ENCODE measurements at regions not wholly inside any gene's neighbourhood (a gene's known extent, or its start where the extent isn't known, plus 50 kb on each side); places are given as distances from the start of the nearest gene placed in this dataset.

- no peaks in the 10 kb centered on the region for H3K9me3 ChIP-seq
- no peak overlapping the region for H3K27ac ChIP-seq
- WGBS, 2 donors = 68 to 69% methylated on average over 4 of the region's 4 CpGs
- peaks cover 0 to 19% (median 0%) of the 10 kb centered on the region in 7 donors for H3K27me3 ChIP-seq
- no peak for ATAC-seq
- TF ChIP-seq CTCF (IDR thresholded peaks at IDR 0.05) = no peak
- H3K4me1 ChIP-seq = peaks cover 0 to 11% (median 0%) of the 10 kb centered on the region in 9 donors
- intact Hi-C loops (cut with DNase I) = no loop called here
- no peak overlapping the region for H3K4me3 ChIP-seq
- H3K36me3 ChIP-seq = no peaks in the 10 kb centered on the region
- DNase-seq = no peak
Observed at GRCh38 chr15:93290618-93290946, 201.6 kb upstream of the RGMA start.

- intact Hi-C loops (cut with DNase I) = no loop called here
- Histone ChIP-seq H3K36me3 (no peaks in the 10 kb centered on the region), H3K9me3 (no peaks in the 10 kb centered on the region), H3K27me3 (peaks cover 0 to 19% (median 0%) of the 10 kb centered on the region in 7 donors), H3K4me1 (peaks cover 0 to 11% (median 0%) of the 10 kb centered on the region in 9 donors), H3K4me3 (no peak overlapping the region), H3K27ac (no peak overlapping the region)
- DNase-seq = no peak
- 48 to 58% methylated on average over 10 of the region's 10 CpGs for WGBS, 2 donors
- no peak for TF ChIP-seq CTCF (IDR thresholded peaks at IDR 0.05)
- ATAC-seq = no peak
Observed at GRCh38 chr15:93289941-93290617, 201.1 kb upstream of the RGMA start.

- DNase-seq = no peak
- peak overlapping the region in 1 of 10 donors; percentile 15 for H3K27ac ChIP-seq
- intact Hi-C loops (cut with DNase I) = no loop called here
- 49 to 62% methylated on average over 9 of the region's 9 CpGs for whole genome bisulfite sequencing, 2 donors
- no peaks in the 10 kb centered on the region for H3K9me3 ChIP-seq
- no peaks in the 10 kb centered on the region for H3K36me3 ChIP-seq
- TF ChIP-seq CTCF (IDR thresholded peaks at IDR 0.05) = no peak
- peaks cover 0 to 19% (median 0%) of the 10 kb centered on the region in 7 donors for H3K27me3 ChIP-seq
- H3K4me1 ChIP-seq = peaks cover 0 to 11% (median 0%) of the 10 kb centered on the region in 9 donors
- H3K4me3 ChIP-seq = no peak overlapping the region
- peak in 1 of 8 donors; percentile 42 for ATAC-seq
Observed at GRCh38 chr15:93288728-93289294, 199.8 kb upstream of the RGMA start.

- DNase-seq = no peak
- Histone ChIP-seq H3K4me1 (peaks cover 0 to 11% (median 0%) of the 10 kb centered on the region in 9 donors), H3K4me3 (no peak overlapping the region), H3K27me3 (peaks cover 0 to 19% (median 0%) of the 10 kb centered on the region in 7 donors), H3K9me3 (no peaks in the 10 kb centered on the region), H3K36me3 (no peaks in the 10 kb centered on the region), H3K27ac (no peak overlapping the region)
- TF ChIP-seq CTCF (IDR thresholded peaks at IDR 0.05) = no peak
- intact Hi-C loops (cut with DNase I) = no loop called here
- WGBS, 2 donors = 91 to 98% methylated on average over 1 of the region's 1 CpG
- ATAC-seq = no peak
Observed at GRCh38 chr15:93286446-93286845, 197.4 kb upstream of the RGMA start.

Measured in heart right ventricle (tissue), 16 donors.